ENCODE measurements at regions not wholly inside any gene's neighbourhood (a gene's known extent, or its start where the extent isn't known, plus 50 kb on each side); places are given as distances from the start of the nearest gene placed in this dataset.

DNA sequence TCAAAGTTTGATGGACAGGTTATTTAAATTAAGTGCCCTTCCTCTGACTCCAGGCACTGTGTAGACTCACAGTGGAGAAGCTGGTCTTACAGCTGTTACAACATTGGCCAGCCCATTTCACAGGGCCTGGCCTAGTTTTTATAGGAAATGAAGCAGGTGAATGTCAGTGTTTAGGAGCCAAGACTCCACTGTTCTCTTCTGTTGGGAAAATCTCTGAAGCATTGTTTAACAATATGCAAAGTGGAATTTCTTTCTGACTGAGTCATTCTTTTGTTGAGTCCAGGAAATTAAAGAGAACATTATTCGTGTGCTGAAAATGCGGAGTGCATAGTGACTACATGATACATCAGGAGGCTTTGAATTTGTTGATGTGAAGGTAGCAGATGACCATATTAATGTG lies 64.7 kb downstream of the ARRDC4 start:
- no peak for DNase-seq
- peaks cover 14% of the 10 kb centered on the region for H3K9me3 Mint-ChIP-seq
- CTCF ChIA-PET, result no interaction called here

GRCh38 chr15:98034731-98035130 lies 74.2 kb downstream of the ARRDC4 start:
- no peak overlapping the region for H3K27ac Mint-ChIP-seq
- no peak overlapping the region for H3K4me3 Mint-ChIP-seq
- H3K9me3 Mint-ChIP-seq, result peaks cover 6% of the 10 kb centered on the region
- no peaks in the 10 kb centered on the region for H3K36me3 Mint-ChIP-seq (ENCODE audit: low read depth)
- H3K4me1 Mint-ChIP-seq, result no peaks in the 10 kb centered on the region
- POLR2A ChIA-PET, result no interaction called here
- H3K27me3 Mint-ChIP-seq, result no peaks in the 10 kb centered on the region
- DNase-seq, result no peak
- CTCF ChIA-PET, result no interaction called here

More for the DNA sequence above, 64.7 kb downstream of the ARRDC4 start:
- Mint-ChIP-seq H3K4me3 (no peak overlapping the region), H3K4me1 (no peaks in the 10 kb centered on the region), H3K27ac (no peak overlapping the region), H3K36me3 (ENCODE audit: low read depth) (no peaks in the 10 kb centered on the region), H3K27me3 (no peaks in the 10 kb centered on the region)
- POLR2A ChIA-PET, result no interaction called here

DNA sequence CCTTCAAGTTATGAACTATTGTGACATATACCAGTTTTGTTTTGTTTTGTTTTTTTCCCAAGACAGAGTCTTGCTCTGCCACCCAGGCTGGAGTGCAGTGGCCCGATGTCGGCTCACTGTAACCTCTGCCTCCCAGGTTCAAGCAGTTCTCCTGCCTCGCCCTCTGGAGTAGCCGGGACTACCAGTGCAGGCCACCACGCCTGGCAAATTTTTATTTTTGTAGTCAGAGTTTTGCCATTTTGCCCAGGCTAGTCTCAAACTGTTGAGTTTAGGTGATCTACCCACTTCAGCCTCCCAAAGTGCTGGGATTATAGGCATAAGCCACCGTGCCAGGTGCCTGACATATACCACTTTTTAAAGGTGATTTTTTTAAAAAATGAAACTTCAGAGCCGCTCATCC lies 74.6 kb downstream of the ARRDC4 start:
- H3K9me3 Mint-ChIP-seq, result peaks cover 6% of the 10 kb centered on the region
- no peaks in the 10 kb centered on the region for H3K27me3 Mint-ChIP-seq
- no peaks in the 10 kb centered on the region for H3K36me3 Mint-ChIP-seq (ENCODE audit: low read depth)
- H3K4me1 Mint-ChIP-seq, result no peaks in the 10 kb centered on the region
- H3K27ac Mint-ChIP-seq, result no peak overlapping the region
- no peak overlapping the region for H3K4me3 Mint-ChIP-seq
- ChIA-PET POLR2A (no interaction called here), CTCF (no interaction called here)
- no peak for DNase-seq

GRCh38 chr15:98035577-98036010 lies 75.1 kb downstream of the ARRDC4 start:
- no peak overlapping the region for H3K4me3 Mint-ChIP-seq
- no peaks in the 10 kb centered on the region for H3K36me3 Mint-ChIP-seq (ENCODE audit: low read depth)
- DNase-seq, result no peak
- CTCF ChIA-PET, result no interaction called here
- H3K27me3 Mint-ChIP-seq, result no peaks in the 10 kb centered on the region
- no peak overlapping the region for H3K27ac Mint-ChIP-seq
- POLR2A ChIA-PET, result no interaction called here
- H3K9me3 Mint-ChIP-seq, result peaks cover 6% of the 10 kb centered on the region
- no peaks in the 10 kb centered on the region for H3K4me1 Mint-ChIP-seq

DNA sequence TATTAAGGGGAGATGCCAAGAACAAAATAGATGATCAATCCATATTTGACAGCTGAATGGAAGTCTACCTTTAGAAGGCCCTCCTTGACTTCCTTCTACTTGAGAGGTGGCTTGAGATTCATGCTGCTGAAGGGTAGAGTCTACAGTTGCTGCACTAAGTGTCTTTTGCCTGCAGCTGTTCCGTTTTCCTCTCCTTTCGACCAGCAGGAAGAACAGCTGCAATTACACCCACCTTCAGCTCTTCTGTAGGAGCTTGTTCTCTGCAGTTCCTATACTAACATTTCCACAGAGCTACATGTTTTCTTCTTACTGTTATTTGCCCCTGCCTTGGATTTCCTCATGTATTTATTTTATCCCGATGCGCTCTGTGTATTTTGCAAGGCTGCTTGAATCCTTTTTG lies 79.1 kb downstream of the ARRDC4 start:
- Mint-ChIP-seq H3K36me3 (ENCODE audit: low read depth) (no peaks in the 10 kb centered on the region), H3K27me3 (no peaks in the 10 kb centered on the region), H3K4me3 (no peak overlapping the region), H3K27ac (no peak overlapping the region), H3K9me3 (peaks cover 11% of the 10 kb centered on the region), H3K4me1 (no peaks in the 10 kb centered on the region)
- CTCF ChIA-PET, result no interaction called here
- DNase-seq, result no peak
- POLR2A ChIA-PET, result no interaction called here

DNA sequence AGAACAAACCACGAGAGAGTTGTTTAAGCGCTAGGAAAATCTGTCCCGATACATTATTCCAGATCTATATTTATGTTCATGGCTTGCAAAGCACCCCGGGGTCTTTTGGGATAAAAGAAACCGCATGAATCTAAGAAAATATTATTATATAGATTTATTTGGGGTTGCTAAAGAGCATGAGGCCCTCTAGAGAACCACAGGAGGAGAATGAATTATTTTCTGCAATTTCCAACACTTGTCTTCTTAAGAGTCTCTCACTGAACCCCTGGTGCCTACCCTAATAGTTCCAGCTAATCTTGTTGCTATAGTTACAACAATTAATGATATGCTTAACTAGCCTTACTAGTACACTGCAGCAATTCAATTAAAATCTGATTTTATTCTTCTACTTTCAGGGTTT lies 79.6 kb downstream of the ARRDC4 start:
- POLR2A ChIA-PET, result no interaction called here
- Mint-ChIP-seq H3K9me3 (peaks cover 11% of the 10 kb centered on the region), H3K27me3 (no peaks in the 10 kb centered on the region), H3K36me3 (ENCODE audit: low read depth) (no peaks in the 10 kb centered on the region), H3K4me3 (no peak overlapping the region), H3K27ac (no peak overlapping the region), H3K4me1 (no peaks in the 10 kb centered on the region)
- no peak for DNase-seq
- CTCF ChIA-PET, result no interaction called here

DNA sequence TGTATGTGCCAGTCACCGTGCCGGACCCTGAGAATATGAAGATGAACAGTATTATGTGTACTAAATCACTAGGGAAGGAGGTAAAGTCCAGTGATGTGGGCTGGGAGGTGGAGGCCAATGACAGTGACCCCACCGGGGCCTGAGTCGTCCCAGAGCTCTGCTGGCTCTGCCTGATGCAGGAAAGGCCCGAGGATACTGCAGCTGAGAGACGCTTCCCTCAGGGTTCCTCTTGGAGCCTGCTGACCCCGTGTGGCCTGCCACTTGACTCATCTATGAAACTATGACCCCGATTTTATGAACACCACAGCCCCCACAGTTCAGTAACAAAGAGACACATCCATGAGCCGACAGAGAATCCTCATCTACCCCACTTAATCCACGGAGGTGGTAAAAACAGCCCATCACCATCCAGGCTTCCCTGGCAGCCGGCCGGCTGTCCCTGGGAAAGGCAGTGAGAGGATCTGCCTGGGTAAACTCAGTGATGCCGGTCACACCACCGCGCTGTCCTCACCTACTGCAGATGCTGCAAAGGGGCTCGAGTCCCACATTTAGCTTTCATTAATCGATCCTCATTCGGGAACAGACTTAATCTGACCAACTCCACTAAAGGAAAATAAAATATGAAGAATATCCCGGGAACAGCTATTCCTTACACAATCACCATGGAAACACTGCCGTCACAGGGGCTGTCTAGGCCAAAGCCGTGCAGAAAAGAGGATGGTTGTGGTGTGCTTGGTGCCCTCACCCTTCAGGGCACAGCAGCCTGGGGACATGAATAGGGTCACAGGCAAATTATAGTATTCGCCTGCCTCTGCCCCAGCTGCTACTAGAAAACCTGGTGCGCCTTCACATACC lies 82.9 kb downstream of the ARRDC4 start:
- peaks cover 11% of the 10 kb centered on the region for H3K9me3 Mint-ChIP-seq
- no peaks in the 10 kb centered on the region for H3K4me1 Mint-ChIP-seq
- H3K4me3 Mint-ChIP-seq, result no peak overlapping the region
- no peaks in the 10 kb centered on the region for H3K36me3 Mint-ChIP-seq (ENCODE audit: low read depth)
- H3K27me3 Mint-ChIP-seq, result no peaks in the 10 kb centered on the region
- POLR2A ChIA-PET, result no interaction called here
- no peak overlapping the region for H3K27ac Mint-ChIP-seq
- no peak for DNase-seq
- CTCF ChIA-PET, result no interaction called here

DNA sequence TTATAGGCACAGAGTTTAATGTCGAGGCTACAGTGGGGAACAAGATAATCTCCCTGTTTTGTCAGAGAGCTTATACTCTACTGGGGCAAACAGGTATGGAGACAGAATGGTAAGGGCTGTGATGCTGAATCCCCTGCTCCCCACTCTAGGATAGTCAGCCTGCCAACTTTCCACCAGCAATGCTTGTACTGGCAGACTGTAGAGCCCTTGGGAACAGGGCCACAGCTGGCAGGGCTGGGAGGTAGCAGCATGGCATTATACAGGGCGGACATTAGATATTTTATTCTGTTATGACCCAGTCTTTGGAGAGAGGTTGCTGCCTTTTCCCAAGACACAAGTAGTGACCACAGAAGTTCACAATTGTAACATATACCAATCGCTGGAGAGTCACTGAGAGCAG lies 91.2 kb downstream of the ARRDC4 start:
- H3K4me3 Mint-ChIP-seq, result no peak overlapping the region
- H3K9me3 Mint-ChIP-seq, result peaks cover 12% of the 10 kb centered on the region
- H3K27me3 Mint-ChIP-seq, result no peaks in the 10 kb centered on the region
- DNase-seq, result no peak
- CTCF ChIA-PET, result no interaction called here
- H3K27ac Mint-ChIP-seq, result no peak overlapping the region
- no peaks in the 10 kb centered on the region for H3K4me1 Mint-ChIP-seq
- H3K36me3 Mint-ChIP-seq (ENCODE audit: low read depth), result no peaks in the 10 kb centered on the region
- POLR2A ChIA-PET, result no interaction called here

DNA sequence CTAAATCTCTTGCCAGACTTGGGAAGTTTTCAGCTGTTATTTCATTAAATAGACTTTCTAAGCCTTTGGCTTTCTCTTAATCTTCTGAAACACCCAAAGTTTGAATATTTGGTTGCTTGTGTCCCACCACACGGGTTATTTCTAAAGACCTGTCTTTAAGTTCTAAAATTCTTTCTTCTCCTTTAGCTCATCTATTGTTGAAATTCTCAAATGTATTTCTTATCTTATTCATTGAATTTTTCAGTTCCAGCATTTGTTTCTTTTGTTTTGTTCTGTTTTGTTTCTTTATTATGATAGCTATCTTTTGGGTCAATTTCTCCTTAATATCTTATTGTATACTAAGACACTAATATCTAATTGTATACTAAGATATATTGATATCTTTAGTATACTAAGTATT lies 97.0 kb downstream of the ARRDC4 start:
- Mint-ChIP-seq H3K27ac (no peak overlapping the region), H3K4me3 (no peak overlapping the region), H3K27me3 (no peaks in the 10 kb centered on the region), H3K9me3 (peaks cover 19% of the 10 kb centered on the region), H3K36me3 (ENCODE audit: low read depth) (no peaks in the 10 kb centered on the region), H3K4me1 (no peaks in the 10 kb centered on the region)
- ChIA-PET POLR2A (no interaction called here), CTCF (no interaction called here)
- no peak for DNase-seq

GRCh38 chr15:98062869-98063268 lies 102.4 kb downstream of the ARRDC4 start:
- Mint-ChIP-seq H3K4me3 (no peak overlapping the region), H3K9me3 (peaks cover 7% of the 10 kb centered on the region), H3K36me3 (ENCODE audit: low read depth) (no peaks in the 10 kb centered on the region), H3K27ac (no peak overlapping the region), H3K27me3 (no peaks in the 10 kb centered on the region), H3K4me1 (no peaks in the 10 kb centered on the region)
- CTCF ChIA-PET, result no interaction called here
- DNase-seq, result no peak
- POLR2A ChIA-PET, result no interaction called here

DNA sequence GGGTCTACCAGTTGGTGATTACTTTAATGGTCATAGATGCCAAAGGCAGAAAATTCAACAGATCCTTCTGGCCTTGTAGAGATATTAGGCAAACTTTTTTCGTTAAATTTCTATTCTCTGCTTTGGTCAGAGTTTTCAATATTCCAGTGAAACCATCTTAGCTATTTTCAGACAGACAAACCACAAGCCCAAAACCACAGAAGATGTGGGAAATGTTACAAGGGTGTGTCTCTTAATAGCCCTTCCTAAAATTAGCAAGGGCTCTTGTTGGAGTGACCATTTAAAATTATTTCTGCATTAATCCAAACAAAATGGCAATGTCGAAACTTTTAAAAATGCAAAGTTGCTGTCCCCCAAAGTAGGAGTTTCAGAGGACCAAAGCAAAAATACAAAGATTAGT lies 102.8 kb downstream of the ARRDC4 start:
- ChIA-PET CTCF (no interaction called here), POLR2A (no interaction called here)
- H3K9me3 Mint-ChIP-seq, result peaks cover 6% of the 10 kb centered on the region
- no peaks in the 10 kb centered on the region for H3K36me3 Mint-ChIP-seq (ENCODE audit: low read depth)
- DNase-seq, result no peak
- no peak overlapping the region for H3K4me3 Mint-ChIP-seq
- H3K27me3 Mint-ChIP-seq, result no peaks in the 10 kb centered on the region
- H3K27ac Mint-ChIP-seq, result no peak overlapping the region
- H3K4me1 Mint-ChIP-seq, result no peaks in the 10 kb centered on the region

- POLR2A ChIA-PET, result no interaction called here
- no peak for DNase-seq
- H3K36me3 Mint-ChIP-seq (ENCODE audit: low read depth), result no peaks in the 10 kb centered on the region
- no peaks in the 10 kb centered on the region for H3K27me3 Mint-ChIP-seq
- peaks cover 6% of the 10 kb centered on the region for H3K9me3 Mint-ChIP-seq
- CTCF ChIA-PET, result no interaction called here
- H3K4me1 Mint-ChIP-seq, result no peaks in the 10 kb centered on the region
- no peak overlapping the region for H3K4me3 Mint-ChIP-seq
- no peak overlapping the region for H3K27ac Mint-ChIP-seq
Measured at GRCh38 chr15:98063871-98064270, 103.4 kb downstream of the ARRDC4 start.

DNA sequence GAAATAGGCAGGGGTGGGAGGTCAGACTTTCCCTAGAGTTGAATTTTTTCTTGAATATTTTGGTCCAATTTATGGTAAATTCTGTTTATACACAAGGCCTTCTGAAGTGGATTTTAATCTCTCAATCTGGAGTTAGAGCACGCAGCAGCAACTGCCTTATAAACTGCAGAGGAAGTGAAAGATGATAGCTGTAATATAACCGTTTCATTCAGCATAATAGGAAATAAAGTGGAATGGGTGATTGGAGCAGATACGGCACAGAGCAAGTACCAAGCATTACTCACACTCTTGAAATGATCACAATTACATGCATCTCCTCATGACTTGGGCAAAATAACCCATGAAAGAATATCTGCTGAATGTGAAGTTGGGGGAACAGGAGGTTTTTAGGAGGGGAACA lies 106.8 kb downstream of the ARRDC4 start:
- DNase-seq, result no peak
- Mint-ChIP-seq H3K9me3 (peaks cover 6% of the 10 kb centered on the region), H3K27me3 (no peaks in the 10 kb centered on the region), H3K4me3 (no peak overlapping the region), H3K4me1 (no peaks in the 10 kb centered on the region), H3K36me3 (ENCODE audit: low read depth) (no peaks in the 10 kb centered on the region), H3K27ac (no peak overlapping the region)
- POLR2A ChIA-PET, result no interaction called here
- CTCF ChIA-PET, result no interaction called here

DNA sequence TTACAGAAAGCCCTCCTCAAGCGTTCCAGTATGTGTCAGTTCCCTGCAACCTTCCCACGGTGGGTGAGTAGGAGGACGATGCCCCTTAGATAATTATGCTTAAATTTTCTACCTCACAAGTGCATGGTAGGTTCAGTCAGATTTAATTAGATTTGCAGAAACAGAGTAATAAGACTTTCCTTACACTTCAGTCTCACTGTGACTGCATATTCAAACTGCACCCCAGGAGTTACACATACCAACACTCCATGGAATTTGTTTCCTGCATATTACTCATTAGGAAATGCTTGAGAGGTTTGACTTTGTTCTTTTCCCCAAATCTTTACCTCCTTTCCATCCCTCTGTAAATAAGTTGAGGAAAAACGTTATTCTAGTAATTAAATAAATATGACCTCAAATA lies 108.8 kb downstream of the ARRDC4 start:
- H3K4me1 Mint-ChIP-seq, result no peaks in the 10 kb centered on the region
- peaks cover 2% of the 10 kb centered on the region for H3K9me3 Mint-ChIP-seq
- H3K27me3 Mint-ChIP-seq, result no peaks in the 10 kb centered on the region
- no peak overlapping the region for H3K27ac Mint-ChIP-seq
- no peak overlapping the region for H3K4me3 Mint-ChIP-seq
- CTCF ChIA-PET, result no interaction called here
- POLR2A ChIA-PET, result no interaction called here
- no peaks in the 10 kb centered on the region for H3K36me3 Mint-ChIP-seq (ENCODE audit: low read depth)
- no peak for DNase-seq
